ENCODE measurements at regions not wholly inside any gene's neighbourhood (a gene's known extent, or its start where the extent isn't known, plus 50 kb on each side); places are given as distances from the start of the nearest gene placed in this dataset.

GRCh38 chr21:31592516-31592915 is 67.0 kb upstream of the SOD1 start:
- no peak for TF ChIP-seq CTCF (conservative IDR thresholded peaks at IDR 0.05)
- TF ChIP-seq ZFX (IDR thresholded peaks at IDR 0.05), result no peak

All from C4-2B (cell line).